ENCODE measurements at regions not wholly inside any gene's neighbourhood (a gene's known extent, or its start where the extent isn't known, plus 50 kb on each side); places are given as distances from the start of the nearest gene placed in this dataset.
"Not testable (repeated sequence)": the region's sequence is repeated elsewhere in the genome, so short reads cannot be mapped to it uniquely, and the experiment has no call there.

DNA sequence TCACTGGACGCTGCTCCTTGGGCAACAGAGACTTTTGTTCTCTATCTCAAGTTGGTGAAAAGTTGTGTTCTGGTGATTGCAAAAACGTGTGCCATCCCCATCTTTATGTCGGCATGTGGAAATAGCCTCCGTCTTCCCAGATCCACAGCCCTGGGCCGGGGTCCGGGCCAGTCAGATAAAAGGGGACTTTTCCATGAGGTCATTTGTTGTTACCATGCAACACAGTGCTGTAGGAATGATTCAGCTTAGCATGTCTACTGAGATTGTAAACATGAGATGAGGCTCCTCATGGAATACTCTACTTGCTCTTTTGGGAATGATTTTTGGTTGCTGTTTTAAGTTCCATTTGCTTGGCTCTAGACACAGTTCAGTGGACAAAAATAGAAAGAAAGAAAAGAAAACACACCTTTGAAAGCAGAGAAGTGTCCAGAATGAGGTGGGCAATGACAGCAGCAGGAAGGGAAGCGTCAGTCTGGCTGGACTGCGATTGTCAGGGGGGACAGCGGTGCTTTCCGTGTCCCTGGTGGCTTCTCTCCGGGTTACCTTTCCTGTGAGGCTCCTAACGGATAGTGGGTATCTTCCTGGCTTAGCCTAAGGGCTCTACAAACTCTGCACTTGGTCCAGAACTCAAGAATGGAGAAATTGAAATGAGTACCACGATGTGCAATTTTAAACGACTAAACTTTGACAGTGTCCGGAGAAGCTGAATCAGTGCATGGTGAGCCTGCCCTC lies 91.6 kb downstream of the TEX29 start:
- no peak for DNase-seq (ENCODE audit: low read depth in 2 of 2)

DNA sequence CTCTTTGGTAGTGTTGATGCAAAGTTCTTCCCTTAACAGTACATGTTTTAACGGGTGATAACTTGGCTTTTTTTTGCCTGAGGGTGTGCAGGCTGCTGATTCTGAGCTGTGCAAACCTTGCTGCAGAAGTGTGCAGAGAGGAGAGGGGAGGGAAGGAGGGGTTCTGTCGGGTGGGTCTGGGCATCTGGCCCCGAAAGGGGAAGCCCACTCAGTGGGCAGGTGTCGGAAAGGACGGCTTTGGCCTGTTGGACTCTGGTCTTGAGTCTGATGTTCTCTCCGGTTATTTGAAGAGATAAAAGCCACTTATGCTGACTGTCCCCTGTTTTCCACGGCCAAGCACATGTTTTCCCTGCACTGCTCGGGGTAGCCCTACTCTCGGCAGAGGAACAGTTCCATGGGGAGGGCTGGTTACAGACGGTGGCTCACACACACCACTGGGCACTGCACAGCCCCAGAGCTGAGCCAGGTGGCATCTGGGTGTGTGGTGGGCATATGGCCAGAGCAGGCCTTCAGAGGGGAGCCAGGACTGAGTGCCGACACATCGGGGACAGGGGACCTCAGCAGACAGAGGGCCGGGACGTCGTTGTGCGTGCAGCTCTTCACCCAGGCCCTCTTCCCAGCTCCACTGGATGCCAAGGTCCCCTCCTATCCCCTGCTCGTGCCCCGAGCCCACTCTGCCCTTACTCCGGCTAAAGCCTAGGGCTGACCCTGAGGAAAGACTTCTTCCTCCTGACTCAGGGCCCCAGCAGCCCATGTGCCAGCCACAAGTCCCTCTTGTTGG lies 93.2 kb downstream of the TEX29 start:
- DNase-seq (ENCODE audit: low read depth in 2 of 2): no peak

DNA sequence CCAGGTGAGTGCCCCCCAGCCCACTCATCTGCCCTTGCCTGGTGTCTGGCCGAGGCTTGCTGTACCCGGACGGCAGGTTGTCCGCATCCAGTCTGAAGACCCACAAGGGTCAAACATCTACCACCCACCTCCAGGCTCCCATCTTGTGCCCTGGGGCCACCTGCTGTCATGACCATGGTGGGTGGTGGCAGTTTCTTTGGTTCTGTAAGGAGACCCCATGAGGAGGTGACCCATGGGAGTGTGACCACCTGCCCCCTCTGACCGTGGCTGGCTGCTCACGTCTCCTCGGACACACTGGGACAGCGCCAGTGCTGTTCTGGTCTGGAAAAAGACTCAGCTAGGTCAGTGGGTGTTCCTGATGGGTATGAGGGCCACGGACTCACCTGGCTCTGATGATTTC lies 93.9 kb downstream of the TEX29 start:
- DNase-seq (ENCODE audit: low read depth in 2 of 2): no peak

DNA sequence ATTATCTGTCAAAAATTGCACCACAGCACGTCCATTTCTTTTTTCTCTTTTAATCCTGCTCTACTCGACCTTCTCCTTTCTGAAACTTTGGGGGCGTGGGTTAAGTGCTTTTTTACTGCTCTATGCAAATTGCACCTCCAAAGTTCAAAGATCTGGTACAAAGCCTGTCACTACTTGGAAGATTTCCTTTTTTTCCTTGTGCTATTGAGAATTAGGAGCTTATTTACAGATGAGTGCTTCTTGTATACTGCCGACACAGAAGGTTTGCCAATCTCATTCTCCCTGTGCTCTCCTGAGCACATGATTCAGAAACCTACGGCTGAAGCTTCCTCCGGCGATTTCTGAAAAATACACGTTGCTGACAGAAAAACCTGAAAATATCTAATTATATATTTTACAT lies 94.8 kb downstream of the TEX29 start:
- DNase-seq (ENCODE audit: low read depth in 2 of 2): no peak

DNA sequence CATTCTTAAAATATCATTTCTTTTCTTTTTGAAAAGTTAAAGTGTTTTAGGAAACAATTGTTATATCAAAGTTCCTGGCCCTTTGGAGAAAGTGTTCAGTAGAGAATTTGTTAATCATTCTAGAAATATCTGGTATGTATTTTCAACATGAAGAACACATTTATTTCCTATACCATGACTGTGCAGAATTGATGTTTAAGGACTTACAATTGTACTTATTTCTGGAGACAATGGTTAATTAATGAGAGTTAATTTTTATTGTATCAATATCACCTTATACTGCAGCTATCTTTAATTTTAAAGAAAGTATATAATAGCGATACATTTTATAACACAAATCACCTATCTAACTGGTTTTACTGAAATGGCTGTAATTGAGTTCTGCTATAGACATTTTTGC lies 95.3 kb downstream of the TEX29 start:
- DNase-seq (ENCODE audit: low read depth in 2 of 2): no peak

DNA sequence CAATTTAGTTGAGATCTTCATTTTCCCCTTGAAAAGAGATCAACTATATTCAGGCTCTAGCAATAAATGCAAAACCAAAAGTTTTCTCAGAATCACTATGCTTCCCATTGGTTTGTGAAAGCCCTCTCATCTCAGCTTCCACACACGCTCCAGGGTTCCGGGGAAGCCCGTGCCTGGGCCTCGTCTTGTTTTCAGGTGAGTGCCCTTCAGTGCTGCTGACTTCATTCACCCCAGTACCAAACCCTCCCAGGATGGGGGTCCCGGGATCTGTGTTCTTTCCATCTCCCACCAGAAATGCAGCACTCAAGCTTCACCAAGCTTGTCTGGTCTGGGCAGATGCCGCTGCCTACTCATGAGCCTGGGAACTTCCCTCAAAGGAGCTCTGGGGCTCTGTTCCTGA lies 97.7 kb downstream of the TEX29 start:
- no peak for DNase-seq (ENCODE audit: low read depth in 2 of 2)

DNA sequence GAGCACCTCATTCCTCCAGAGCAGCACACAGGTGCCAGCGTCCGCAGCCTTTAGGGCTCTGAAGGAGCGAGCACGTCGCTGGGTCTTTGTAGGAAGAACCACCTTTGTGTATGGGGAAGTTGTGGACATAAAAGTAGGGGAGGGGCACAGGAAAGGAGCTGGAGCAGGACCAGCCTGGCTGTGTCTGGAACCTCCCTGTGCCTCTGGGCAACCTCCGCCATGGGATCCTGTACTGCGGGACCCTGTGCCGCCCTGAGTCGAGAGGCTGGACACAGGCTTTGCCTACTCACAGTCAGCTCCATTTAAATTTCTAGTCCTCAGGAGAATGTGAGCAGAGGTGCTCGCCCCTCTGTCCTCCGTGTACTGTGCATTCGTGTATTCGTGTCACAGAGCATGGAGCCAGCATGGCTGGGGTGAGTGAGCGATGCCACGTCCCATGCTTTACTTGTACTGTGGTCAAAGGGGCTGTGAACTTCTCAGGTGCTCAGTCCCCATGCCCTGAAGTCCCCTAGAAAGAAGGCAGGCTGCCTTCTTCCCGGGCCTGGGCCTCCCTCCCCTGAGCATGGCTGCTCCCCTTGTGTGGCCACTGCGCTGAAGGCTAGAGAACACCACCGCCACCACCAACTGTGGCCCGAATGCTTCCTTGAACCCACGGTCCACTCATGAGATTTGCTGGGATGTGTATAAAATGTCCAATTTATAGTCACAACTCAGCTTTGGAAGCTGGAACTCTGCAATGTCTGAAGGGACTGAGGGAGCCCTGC lies 99.9 kb downstream of the TEX29 start:
- no peak for DNase-seq (ENCODE audit: low read depth in 2 of 2)

DNA sequence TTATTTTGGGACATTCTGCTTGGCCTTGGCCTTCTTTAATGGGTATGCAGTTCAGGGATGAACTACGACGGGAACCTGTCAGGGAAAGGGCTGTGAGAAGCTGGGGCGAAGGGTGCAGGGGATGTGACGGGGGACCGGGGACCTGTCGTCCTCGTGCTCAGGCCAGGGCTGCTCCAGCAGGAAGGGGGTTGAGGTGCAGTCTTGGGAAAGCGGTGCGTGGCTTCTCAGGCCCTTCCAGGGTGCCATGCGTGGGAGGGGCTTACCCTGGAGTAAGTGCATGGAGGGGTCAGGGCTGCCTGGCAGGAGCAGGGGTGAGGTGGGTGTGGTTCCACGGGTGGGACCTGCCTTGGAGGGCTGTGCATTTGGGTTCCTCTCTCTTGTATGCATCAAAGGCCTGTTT lies 100.8 kb downstream of the TEX29 start:
- DNase-seq (ENCODE audit: low read depth in 2 of 2): no peak

DNA sequence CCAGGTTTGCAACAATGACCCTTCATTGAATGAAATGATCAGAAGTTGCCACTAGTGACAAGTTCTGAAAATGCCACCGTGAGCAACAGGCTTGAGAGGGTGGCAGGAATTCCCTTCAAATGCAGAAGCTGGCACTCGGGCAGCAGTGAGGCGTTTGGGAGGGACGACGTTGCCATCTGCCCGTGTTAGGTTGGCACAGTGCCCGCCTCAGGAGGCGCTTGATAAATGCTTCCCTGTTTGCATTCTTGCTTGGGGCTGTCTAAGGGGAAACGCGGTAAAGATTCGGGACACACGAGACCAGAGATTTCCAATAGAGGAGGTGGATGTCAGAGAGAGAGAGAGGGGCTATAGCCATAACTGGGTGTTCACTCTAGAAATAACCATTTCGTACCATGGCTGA lies 101.9 kb downstream of the TEX29 start:
- no peak for DNase-seq (ENCODE audit: low read depth in 2 of 2)

DNA sequence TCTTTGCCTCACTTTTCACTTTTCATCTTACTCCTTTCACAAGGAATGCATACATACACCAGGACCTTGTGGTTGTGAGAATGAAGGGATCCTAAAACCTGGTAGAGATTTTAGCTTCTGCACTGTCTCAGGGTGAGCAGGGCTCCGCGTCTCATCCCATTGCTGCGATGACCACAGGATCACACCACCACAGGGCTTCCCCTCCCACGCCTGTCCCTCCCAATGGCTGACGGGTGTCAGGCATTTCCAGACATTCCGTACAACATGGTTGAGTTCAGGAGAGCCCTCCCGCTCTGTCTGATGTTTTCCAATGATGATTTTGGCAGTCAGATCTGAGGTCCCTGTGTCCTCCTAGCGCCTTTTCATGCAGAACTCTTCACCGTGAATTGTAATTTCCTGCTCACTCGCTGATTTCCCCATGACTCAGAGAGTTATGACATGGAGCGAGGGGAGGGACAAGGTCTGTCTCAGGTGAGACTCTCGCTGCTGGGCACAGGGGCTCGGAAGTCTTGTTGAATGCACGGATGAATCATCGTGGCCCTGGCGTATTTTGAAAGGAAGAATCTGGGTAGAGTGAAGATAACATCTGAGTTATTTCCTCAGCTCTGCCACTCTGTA lies 102.8 kb downstream of the TEX29 start:
- DNase-seq (ENCODE audit: low read depth in 2 of 2): no peak

DNA sequence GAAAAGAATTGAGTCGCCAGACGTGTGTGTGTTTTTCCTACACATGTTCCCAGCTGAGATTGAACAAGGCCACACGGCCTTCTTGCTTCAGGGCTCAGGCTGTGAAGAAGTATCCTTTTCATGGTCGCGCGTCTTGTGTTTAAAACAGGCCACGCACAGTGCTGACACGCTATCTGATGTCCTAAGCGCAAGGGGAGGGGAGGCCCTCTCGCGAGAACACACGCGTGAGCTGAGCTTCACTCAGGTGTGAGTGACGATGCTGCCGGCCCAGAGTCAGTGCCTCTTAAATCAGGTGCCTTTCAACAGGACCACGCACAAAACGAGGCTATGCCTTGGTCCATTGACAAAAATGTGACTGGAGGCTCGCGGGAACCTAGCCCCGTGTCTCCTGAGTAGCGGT lies 103.7 kb downstream of the TEX29 start:
- DNase-seq (ENCODE audit: low read depth in 2 of 2): no peak

DNA sequence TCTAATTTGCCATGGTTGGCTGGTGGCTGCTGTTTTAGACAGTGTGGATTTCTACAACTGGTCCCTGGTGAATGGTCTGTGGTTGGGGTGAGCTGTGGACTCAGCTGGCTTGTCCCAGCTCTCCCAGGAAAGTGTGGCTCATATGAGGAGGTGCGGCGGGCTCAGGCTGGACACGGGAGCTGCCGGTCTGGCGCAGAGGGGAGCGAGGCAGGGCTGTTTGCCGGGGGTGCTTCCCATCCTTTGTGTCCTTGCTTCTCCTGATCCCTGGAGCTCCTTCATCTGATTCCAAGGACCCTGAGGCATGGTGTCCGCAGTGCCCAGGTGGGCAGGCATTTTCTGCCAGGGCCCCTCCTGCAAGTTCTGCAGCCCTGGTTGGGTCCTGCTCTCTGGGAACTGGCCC lies 104.9 kb downstream of the TEX29 start:
- no peak for DNase-seq (ENCODE audit: low read depth in 2 of 2)

DNA sequence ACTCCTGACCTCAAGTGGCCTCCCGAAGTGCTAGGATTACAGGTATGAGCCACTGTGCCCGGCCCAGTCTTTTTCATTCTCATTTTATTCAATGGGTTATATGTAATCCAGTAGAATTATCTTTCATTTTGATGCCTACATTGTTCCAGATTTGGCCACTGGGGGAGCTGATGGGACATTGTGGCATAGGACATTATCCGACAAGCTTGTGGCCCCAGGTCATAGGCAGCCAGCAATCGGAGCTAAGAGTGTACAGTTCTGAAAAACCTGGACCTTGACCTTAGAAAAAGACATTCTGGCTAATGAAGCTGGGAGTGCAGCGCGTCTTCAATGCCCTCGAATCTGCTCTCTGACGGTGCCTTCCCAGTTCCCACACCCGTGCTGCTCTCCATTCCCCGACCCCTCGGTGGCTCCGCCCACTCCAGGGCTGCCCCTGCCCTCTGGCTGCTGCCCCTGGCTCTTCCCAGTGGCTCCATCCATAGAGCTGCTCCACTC lies 108.7 kb downstream of the TEX29 start:
- peak; percentile 25 to 54 for DNase-seq (ENCODE audit: low read depth in 2 of 2)

DNA sequence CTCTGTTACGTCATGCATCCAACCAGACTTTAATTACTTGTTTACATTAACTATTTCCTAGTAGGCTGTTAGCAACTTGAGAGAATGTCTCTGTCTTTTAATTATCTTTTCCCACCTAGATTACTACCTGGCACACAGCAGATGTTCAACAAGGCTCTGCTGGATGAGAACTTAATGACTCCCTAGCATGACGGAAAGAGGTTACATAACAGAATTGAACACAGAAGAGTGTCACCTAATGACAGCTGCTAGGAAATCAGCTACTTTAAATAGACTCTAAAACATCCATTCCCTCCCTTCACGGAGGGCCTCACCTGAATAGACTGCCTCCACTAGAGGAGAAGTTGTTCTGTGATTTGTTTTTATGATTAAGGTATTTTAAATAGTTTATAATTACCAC lies 110.8 kb downstream of the TEX29 start:
- no peak for DNase-seq (ENCODE audit: low read depth in 2 of 2)

DNA sequence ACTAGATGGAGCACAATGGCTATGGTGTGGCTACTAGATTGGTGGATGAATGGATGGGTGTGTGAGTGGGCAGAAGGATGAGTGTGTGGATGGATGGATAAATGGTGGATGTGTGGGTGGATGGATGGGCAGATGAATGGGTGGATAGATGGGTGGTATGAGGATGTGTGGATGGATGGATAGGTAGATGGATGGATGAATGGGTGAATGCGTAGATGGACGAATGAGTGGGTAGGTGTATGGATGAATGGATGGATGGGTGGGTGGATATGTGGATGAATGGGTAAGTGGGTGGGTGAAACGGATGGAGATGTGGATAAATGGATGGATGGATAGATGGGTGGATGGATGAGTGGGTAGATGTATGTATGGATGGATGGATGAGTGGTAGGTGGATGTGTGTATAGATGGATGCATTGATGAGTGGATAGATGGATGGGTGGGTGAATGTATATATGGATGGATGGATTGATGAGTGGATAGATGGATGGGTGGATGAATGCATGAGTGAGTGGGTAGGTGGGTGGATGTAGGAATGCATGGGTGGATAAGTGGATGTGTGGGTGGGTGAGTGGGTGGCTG lies 114.2 kb downstream of the TEX29 start:
- no peak for DNase-seq (ENCODE audit: low read depth in 2 of 2)

DNA sequence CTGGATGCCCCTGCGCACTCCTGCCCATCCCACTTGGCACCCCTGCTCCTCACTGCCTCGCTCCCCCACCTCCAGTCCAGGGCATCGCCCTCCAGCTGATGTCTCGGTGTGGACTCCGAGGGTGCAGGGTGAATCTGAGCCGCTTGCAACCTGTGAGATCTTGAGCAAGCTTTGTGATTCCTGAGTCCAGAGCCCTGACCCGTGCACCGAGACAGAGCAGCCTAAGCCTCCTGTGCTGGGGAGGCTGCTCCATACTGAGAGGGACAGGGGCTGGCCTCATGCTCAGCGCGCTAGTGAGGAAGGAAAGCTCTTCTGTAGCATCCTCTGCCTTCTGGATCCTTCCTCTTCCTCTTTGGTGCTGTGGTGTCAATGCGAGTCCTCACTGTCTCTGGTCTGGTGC lies 116.0 kb downstream of the TEX29 start:
- no peak for DNase-seq (ENCODE audit: low read depth in 2 of 2)

DNA sequence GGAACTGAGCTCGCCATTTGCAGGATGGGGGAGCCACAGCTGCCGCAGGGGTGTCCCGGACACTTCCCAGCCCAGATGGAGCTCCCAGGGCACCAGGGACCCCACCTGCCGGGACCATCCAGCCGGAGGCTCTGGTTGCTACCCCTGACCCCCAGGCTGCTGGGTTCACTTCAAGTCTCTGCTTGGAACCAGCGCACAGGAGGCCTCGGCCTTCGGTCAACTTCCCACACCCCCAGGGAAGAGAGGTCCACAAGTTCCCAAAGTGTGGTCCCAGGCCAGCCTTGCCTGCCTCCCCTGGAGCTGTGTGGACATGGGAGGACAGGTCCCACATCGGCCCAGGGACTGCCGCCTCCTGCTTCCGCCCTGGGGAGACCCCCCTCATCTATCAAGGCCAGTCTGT lies 117.0 kb downstream of the TEX29 start:
- DNase-seq (ENCODE audit: low read depth in 2 of 2): no peak

DNA sequence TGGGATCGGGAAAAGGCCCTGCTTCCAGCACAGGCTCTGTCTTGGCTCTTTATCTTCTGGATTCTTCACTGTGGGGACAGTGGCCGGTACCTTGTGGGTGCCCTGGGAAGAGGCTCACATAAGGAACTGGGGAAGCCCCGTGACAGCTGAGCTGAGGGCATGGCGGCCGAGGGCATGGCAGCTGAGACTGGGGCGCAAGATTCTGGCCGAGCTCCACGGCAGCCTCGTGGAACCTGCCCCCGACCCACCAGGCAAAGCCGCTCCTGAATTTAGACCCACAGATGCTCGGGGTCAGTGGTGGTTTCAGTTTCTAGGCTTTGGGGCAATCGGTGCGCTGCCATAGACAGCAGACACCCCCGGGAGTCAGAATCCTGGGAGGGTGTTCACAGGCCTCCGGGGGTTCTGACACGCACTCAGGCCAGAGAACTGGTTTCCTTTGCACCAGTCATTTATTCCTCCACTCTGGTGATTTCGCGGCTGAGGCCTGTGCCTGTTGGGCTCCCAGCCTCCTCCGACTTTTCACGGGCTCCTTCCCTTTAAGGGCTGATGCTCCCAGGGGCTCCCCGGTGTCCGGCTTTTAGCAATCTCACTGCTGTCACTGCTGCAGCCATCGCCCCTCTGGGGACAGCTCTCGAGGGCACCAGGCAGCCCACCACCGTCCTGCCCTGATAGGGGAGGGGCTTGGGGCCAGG lies 117.6 kb downstream of the TEX29 start:
- no peak for DNase-seq (ENCODE audit: low read depth in 2 of 2)

DNA sequence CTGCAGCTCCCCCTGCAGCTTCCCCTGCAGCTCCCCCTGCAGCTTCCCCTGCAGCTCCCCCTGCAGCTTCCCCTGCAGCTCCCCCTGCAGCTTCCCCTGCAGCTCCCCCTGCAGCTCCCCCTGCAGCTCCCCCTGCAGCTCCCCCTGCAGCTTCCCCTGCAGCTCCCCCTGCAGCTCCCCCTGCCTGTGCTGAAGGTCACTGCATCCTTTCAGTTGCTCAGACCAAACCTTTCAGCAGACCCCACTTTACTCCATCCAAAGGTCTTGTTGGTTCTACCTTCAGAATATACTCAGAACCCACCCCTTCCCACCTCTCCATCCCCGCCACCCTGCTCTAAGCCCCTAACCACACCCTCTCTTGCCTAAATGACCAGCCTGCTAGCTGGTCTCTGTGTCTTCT lies 120.0 kb downstream of the TEX29 start:
- DNase-seq (ENCODE audit: low read depth in 2 of 2): not testable (repeated sequence)

DNA sequence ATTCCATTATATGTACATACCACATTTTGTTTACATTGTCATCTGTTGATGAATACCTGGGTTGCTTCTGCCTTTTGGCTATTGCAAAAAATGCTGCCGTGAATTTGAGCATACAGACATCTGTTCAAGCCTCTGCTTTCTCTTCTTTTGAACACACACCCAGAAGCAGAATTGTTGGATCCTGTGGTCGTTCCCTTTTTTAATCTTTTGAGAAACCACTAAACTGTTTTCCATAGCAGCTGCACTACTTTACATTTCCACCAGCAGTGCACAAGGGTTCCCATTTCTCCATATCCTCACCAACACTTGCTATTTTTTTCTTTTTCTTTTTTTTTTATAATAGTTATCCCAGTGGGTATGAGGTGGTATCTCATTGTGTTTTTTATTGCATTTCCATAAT lies 123.5 kb downstream of the TEX29 start:
- DNase-seq (ENCODE audit: low read depth in 2 of 2): no peak

DNA sequence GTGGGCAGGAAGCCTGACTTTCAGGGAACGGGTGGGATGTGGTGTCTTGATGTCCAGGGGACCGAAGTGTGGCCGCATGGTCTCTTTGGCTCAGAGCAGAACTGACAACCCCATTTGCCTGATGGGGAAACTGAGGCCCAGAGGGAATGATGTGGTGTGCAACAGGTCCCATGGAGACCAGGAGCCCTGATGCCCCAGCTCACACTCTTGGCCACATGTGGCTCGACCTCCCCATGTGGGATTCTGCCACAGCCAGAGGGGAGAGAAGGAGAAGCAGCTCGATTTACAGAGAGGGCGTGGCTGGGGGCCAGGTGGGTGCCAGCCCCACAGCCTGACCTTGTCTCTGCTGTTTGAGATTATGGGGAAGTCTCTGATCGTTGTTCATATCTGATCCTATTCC lies 128.1 kb downstream of the TEX29 start:
- no peak for DNase-seq (ENCODE audit: low read depth in 2 of 2)
